ENCODE measurements at regions not wholly inside any gene's neighbourhood (a gene's known extent, or its start where the extent isn't known, plus 50 kb on each side); places are given as distances from the start of the nearest gene placed in this dataset.

DNA sequence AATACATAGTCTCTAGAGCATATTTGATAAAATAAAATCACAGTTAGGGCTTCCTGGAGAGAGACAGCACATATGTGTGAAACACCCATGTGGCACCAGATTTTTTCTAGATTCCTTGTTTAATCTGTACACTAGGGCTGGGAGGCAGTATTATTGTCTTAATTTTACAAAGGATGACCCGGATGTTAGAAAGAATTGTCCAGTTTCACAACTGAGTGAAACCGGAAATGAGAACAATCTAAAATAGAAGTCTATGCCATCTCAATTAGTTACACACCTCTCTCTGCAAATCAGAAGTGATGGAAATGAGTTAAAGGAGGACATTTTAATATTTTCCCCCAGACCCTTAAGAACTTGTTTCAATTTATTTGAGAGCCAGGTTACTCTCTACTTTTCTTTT, 463.7 kb upstream of the DSEL start:
- Histone ChIP-seq H3K4me2 (ENCODE audit: unreplicated experiment) (no peak overlapping the region), H3K9ac (no peak overlapping the region), H3K4me1 (ENCODE audit: insufficient read depth) (no peaks in the 10 kb centered on the region), H3K4me3 (no peak overlapping the region), H3K27ac (no peak overlapping the region), H2AFZ (peak overlapping the region; percentile 25; the same call in 1 of the 2 replicates), H3K27me3 (replicated peaks; ENCODE audit: insufficient read depth) (no peaks in the 10 kb centered on the region), H4K20me1 (ENCODE audit: insufficient read depth) (no peaks in the 10 kb centered on the region), H3F3A (ENCODE audit: insufficient read depth) (no peaks in the 10 kb centered on the region), H3K9me3 (ENCODE audit: low read depth) (no peaks in the 10 kb centered on the region), H3K36me3 (ENCODE audit: low read depth) (no peaks in the 10 kb centered on the region), H3K9me2 (ENCODE audit: insufficient read depth) (no peaks in the 10 kb centered on the region), H3K79me2 (ENCODE audit: insufficient read depth) (no peaks in the 10 kb centered on the region)
- DNase-seq = no peak
- TF ChIP-seq EZH2 (IDR thresholded peaks at IDR 0.05; ENCODE audit: insufficient read depth, poor library complexity, severe bottlenecking) (no peak), EZH2phosphoT487 (IDR thresholded peaks at IDR 0.05; ENCODE audit: insufficient read depth, low read depth) (no peak)
- in situ Hi-C loops (cut with MboI) = no loop called here
- WGBS, 2 experiments (ENCODE audit: low coverage in 1 of 2, low lambda C conversion rate in 2 of 2, missing lambda C conversion rate in 2 of 2) = 86 to 100% methylated on average over 2 of the region's 2 CpGs

DNA sequence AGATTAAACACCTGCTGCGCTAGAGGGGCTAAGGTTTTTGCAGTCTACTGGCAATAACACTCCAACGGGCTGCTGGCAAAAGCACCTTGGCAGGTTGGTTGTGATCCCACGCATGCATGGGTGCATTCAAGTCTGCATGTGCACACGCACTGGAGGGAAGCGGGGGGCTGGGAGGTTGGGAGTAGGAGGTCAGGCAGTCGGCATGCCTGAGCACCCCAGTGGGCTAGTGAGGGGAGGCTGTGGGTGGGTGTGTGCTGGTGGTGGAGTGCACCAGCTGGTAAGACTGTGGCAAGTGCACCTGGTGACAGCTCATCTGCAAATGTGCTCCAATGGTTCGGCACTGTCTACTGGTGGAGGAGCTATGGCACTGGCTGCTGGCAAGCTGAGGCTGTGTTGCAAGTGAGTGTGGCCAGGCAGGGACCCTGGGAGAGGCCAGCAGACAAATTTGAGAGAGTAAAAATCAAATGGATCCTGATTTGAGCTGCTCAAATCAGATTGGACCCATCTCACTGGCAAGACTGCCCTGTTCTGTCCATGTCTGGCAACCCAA, 460.6 kb upstream of the DSEL start:
- Histone ChIP-seq H3K4me1 (ENCODE audit: insufficient read depth) (no peaks in the 10 kb centered on the region), H3K9me2 (ENCODE audit: insufficient read depth) (no peaks in the 10 kb centered on the region), H3K9ac (no peak overlapping the region), H2AFZ (no peak overlapping the region), H3K27me3 (replicated peaks; ENCODE audit: insufficient read depth) (no peaks in the 10 kb centered on the region), H3K27ac (no peak overlapping the region), H3K4me2 (ENCODE audit: unreplicated experiment) (no peak overlapping the region), H3K36me3 (ENCODE audit: low read depth) (no peaks in the 10 kb centered on the region), H4K20me1 (ENCODE audit: insufficient read depth) (no peaks in the 10 kb centered on the region), H3K79me2 (ENCODE audit: insufficient read depth) (no peaks in the 10 kb centered on the region), H3F3A (ENCODE audit: insufficient read depth) (no peaks in the 10 kb centered on the region), H3K4me3 (no peak overlapping the region), H3K9me3 (ENCODE audit: low read depth) (no peaks in the 10 kb centered on the region)
- DNase-seq = no peak
- in situ Hi-C loops (cut with MboI) = no loop called here
- 79 to 85% methylated on average over 7 of the region's 7 CpGs for WGBS, 2 experiments (ENCODE audit: low coverage in 1 of 2, low lambda C conversion rate in 2 of 2, missing lambda C conversion rate in 2 of 2)
- TF ChIP-seq EZH2 (IDR thresholded peaks at IDR 0.05; ENCODE audit: insufficient read depth, poor library complexity, severe bottlenecking) (no peak), EZH2phosphoT487 (IDR thresholded peaks at IDR 0.05; ENCODE audit: insufficient read depth, low read depth) (no peak)

GRCh38 chr18:67973916-67974315, 457.4 kb upstream of the DSEL start:
- no peaks in the 10 kb centered on the region for H3K9me3 ChIP-seq (ENCODE audit: low read depth)
- no peaks in the 10 kb centered on the region for H3K27me3 ChIP-seq (replicated peaks; ENCODE audit: insufficient read depth)
- no peaks in the 10 kb centered on the region for H3K9me2 ChIP-seq (ENCODE audit: insufficient read depth)
- WGBS, 2 experiments (ENCODE audit: low coverage in 1 of 2, low lambda C conversion rate in 2 of 2, missing lambda C conversion rate in 2 of 2) = 90 to 93% methylated on average over 1 of the region's 1 CpG
- no peak for DNase-seq
- TF ChIP-seq EZH2 (IDR thresholded peaks at IDR 0.05; ENCODE audit: insufficient read depth, poor library complexity, severe bottlenecking) (no peak), EZH2phosphoT487 (IDR thresholded peaks at IDR 0.05; ENCODE audit: insufficient read depth, low read depth) (no peak)
- no peak overlapping the region for H2AFZ ChIP-seq
- no peak overlapping the region for H3K4me2 ChIP-seq (ENCODE audit: unreplicated experiment)
- in situ Hi-C loops (cut with MboI) = no loop called here
- H3K79me2 ChIP-seq (ENCODE audit: insufficient read depth) = no peaks in the 10 kb centered on the region
- no peaks in the 10 kb centered on the region for H4K20me1 ChIP-seq (ENCODE audit: insufficient read depth)
- H3K4me3 ChIP-seq = no peak overlapping the region
- H3K27ac ChIP-seq = no peak overlapping the region
- H3K36me3 ChIP-seq (ENCODE audit: low read depth) = no peaks in the 10 kb centered on the region
- H3K4me1 ChIP-seq (ENCODE audit: insufficient read depth) = no peaks in the 10 kb centered on the region
- H3K9ac ChIP-seq = no peak overlapping the region
- no peaks in the 10 kb centered on the region for H3F3A ChIP-seq (ENCODE audit: insufficient read depth)

DNA sequence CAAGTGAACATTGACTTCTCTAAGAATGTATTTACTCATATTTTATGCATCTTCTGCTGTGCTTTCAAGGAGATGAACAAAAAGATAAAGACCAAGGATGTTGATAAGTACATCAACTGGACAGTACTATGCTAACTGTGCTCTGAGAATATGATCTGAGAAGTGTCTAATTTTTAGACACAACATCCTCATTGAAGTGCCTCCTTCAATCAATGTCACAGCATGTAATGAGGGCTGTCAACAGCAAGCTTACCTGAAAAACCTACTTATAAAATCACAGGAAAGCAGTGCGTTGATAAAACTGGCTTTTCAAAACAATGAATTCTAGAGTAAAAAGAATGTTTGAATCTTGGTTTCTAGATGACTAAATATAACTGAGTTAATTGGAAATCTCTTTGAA, 452.9 kb upstream of the DSEL start:
- Histone ChIP-seq H3K9ac (no peak overlapping the region), H2AFZ (0 out of 2 replicates have a peak overlapping the region, but pooled peaks have one; percentile 5), H3K9me3 (ENCODE audit: low read depth) (no peaks in the 10 kb centered on the region), H3K79me2 (ENCODE audit: insufficient read depth) (no peaks in the 10 kb centered on the region), H3K4me2 (ENCODE audit: unreplicated experiment) (no peak overlapping the region), H3F3A (ENCODE audit: insufficient read depth) (no peaks in the 10 kb centered on the region), H4K20me1 (ENCODE audit: insufficient read depth) (no peaks in the 10 kb centered on the region), H3K27ac (no peak overlapping the region), H3K36me3 (ENCODE audit: low read depth) (no peaks in the 10 kb centered on the region), H3K9me2 (ENCODE audit: insufficient read depth) (no peaks in the 10 kb centered on the region), H3K4me3 (no peak overlapping the region), H3K27me3 (replicated peaks; ENCODE audit: insufficient read depth) (no peaks in the 10 kb centered on the region), H3K4me1 (ENCODE audit: insufficient read depth) (no peaks in the 10 kb centered on the region)
- in situ Hi-C loops (cut with MboI) = no loop called here
- no peak for DNase-seq
- 97 to 98% methylated on average over 1 of the region's 1 CpG for WGBS, 2 experiments (ENCODE audit: low coverage in 1 of 2, low lambda C conversion rate in 2 of 2, missing lambda C conversion rate in 2 of 2)
- no peak for TF ChIP-seq EZH2 (IDR thresholded peaks at IDR 0.05; ENCODE audit: insufficient read depth, poor library complexity, severe bottlenecking)
- TF ChIP-seq EZH2phosphoT487 (IDR thresholded peaks at IDR 0.05; ENCODE audit: insufficient read depth, low read depth) = no peak

DNA sequence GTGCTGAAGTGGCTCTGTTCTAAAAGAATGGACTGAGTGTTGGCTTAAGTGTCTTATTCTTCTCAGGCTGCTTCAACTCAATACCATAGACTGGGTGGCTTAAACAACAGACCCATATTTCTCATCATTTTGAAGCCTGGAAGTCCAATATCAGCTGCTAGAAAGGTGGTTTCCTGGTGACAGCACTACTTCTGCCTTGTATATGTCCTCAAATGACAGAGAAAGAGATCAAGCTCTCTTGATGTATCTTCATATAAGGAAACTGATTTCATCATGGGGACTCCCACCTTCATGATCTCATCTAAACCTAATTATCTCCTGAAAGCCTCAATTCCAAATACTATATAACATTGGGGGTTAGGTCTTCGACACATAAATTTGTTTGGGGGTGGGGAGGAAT, 449.7 kb upstream of the DSEL start:
- no peaks in the 10 kb centered on the region for H3K36me3 ChIP-seq (ENCODE audit: low read depth)
- TF ChIP-seq EZH2 (IDR thresholded peaks at IDR 0.05; ENCODE audit: insufficient read depth, poor library complexity, severe bottlenecking) = no peak
- no peak for TF ChIP-seq EZH2phosphoT487 (IDR thresholded peaks at IDR 0.05; ENCODE audit: insufficient read depth, low read depth)
- H3K4me1 ChIP-seq (ENCODE audit: insufficient read depth) = no peaks in the 10 kb centered on the region
- WGBS, 2 experiments (ENCODE audit: low coverage in 1 of 2, low lambda C conversion rate in 2 of 2, missing lambda C conversion rate in 2 of 2) = 88 to 89% methylated on average over 1 of the region's 1 CpG
- H4K20me1 ChIP-seq (ENCODE audit: insufficient read depth) = no peaks in the 10 kb centered on the region
- no peak overlapping the region for H3K4me2 ChIP-seq (ENCODE audit: unreplicated experiment)
- H2AFZ ChIP-seq = no peak overlapping the region
- no peaks in the 10 kb centered on the region for H3K9me2 ChIP-seq (ENCODE audit: insufficient read depth)
- H3K27me3 ChIP-seq (replicated peaks; ENCODE audit: insufficient read depth) = no peaks in the 10 kb centered on the region
- in situ Hi-C loops (cut with MboI) = no loop called here
- no peaks in the 10 kb centered on the region for H3K9me3 ChIP-seq (ENCODE audit: low read depth)
- H3F3A ChIP-seq (ENCODE audit: insufficient read depth) = no peaks in the 10 kb centered on the region
- no peaks in the 10 kb centered on the region for H3K79me2 ChIP-seq (ENCODE audit: insufficient read depth)
- H3K4me3 ChIP-seq = no peak overlapping the region
- no peak overlapping the region for H3K27ac ChIP-seq
- H3K9ac ChIP-seq = no peak overlapping the region
- DNase-seq = no peak

Measured in GM23248 (cell line).